NB4 (cell line): ENCODE measurements at regions not wholly inside any gene's neighbourhood (a gene's known extent, or its start where the extent isn't known, plus 50 kb on each side); places are given as distances from the start of the nearest gene placed in this dataset.

Experiments used
- DNase-seq: peaks from one replicate; pipeline ENCODE4 v3.0.0; 2010; ENCODE audit warnings: low read depth
- H3K4me3 ChIP-seq: one replicate; pipeline ENCODE4 v1.5.1; 2011; ENCODE audit warnings: mild to moderate bottlenecking, low read depth, low read length, moderate library complexity
- CTCF ChIP-seq: IDR thresholded peaks from one replicate; pipeline ENCODE4 v1.5.1; 2012; ENCODE audit warnings: low read depth, low read length
- MAX ChIP-seq: IDR thresholded peaks from 2 replicates; pipeline ENCODE4 v1.6.1; 2011; ENCODE audit warnings: low read depth, low read length
- MYC ChIP-seq: IDR thresholded peaks from 2 replicates; pipeline ENCODE4 v1.6.1; 2011; ENCODE audit warnings: low read depth, low read length
- POLR2A ChIP-seq: IDR thresholded peaks from 2 replicates; pipeline ENCODE4 v1.6.1; 2011; ENCODE audit warnings: mild to moderate bottlenecking; ENCODE audit not compliant: insufficient read length; ENCODE audit errors: extremely low read depth

- no peak for DNase-seq
- H3K4me3 ChIP-seq = no peak overlapping the region
- no peak for TF ChIP-seq MYC
- TF ChIP-seq MAX = no peak
- no peak for TF ChIP-seq CTCF
- no peak for TF ChIP-seq POLR2A
Measured at GRCh38 chr7:155930061-155930460, 117.8 kb upstream of the SHH start.

- TF ChIP-seq POLR2A = no peak
- TF ChIP-seq CTCF = no peak
- no peak for TF ChIP-seq MYC
- no peak for TF ChIP-seq MAX
- DNase-seq = no peak
- no peak overlapping the region for H3K4me3 ChIP-seq
Measured at GRCh38 chr7:155928583-155928982, 116.3 kb upstream of the SHH start.

- no peak for TF ChIP-seq POLR2A
- no peak for TF ChIP-seq CTCF
- no peak for TF ChIP-seq MYC
- TF ChIP-seq MAX = no peak
- H3K4me3 ChIP-seq = no peak overlapping the region
- DNase-seq = no peak
Measured at GRCh38 chr7:155927905-155928304, 115.6 kb upstream of the SHH start.

- no peak for TF ChIP-seq CTCF
- no peak for DNase-seq
Measured at GRCh38 chr7:155925682-155926081, 113.4 kb upstream of the SHH start.

GRCh38 chr7:155922067-155922816 lies 110.0 kb upstream of the SHH start:
- no peak overlapping the region for H3K4me3 ChIP-seq
- TF ChIP-seq MAX = no peak
- TF ChIP-seq MYC = no peak
- no peak for TF ChIP-seq CTCF
- TF ChIP-seq POLR2A = no peak
- no peak for DNase-seq

More at GRCh38 chr7:155925682-155926081, 113.4 kb upstream of the SHH start:
- no peak overlapping the region for H3K4me3 ChIP-seq

- H3K4me3 ChIP-seq = no peak overlapping the region
- no peak for DNase-seq
- TF ChIP-seq MAX = no peak
- no peak for TF ChIP-seq CTCF
- no peak for TF ChIP-seq POLR2A
- no peak for TF ChIP-seq MYC
Measured at GRCh38 chr7:155921804-155922066, 109.5 kb upstream of the SHH start.
